ENCODE measurements at regions not wholly inside any gene's neighbourhood (a gene's known extent, or its start where the extent isn't known, plus 50 kb on each side); places are given as distances from the start of the nearest gene placed in this dataset.

DNA sequence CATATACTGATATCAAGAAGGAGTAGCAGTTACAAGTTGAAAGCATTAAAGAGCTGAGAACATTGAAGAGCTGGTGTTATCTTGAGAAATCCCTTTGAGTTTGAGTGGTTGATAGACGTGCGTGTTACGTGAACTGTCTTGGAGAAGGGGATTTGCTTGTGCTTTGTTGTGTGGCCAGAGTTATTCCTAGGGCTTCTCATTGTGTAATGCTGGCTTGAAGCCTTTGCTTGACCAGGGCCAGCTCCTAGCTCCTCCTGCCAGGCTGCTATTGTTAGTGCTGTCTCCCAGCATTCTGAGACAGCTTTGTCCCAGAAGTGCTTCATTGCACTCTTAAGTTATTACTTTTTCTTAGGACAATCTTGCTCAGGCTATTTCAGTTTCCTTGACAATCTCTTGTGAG lies 116.2 kb upstream of the KCNK2 start:
- TF ChIP-seq, protein P1, sequence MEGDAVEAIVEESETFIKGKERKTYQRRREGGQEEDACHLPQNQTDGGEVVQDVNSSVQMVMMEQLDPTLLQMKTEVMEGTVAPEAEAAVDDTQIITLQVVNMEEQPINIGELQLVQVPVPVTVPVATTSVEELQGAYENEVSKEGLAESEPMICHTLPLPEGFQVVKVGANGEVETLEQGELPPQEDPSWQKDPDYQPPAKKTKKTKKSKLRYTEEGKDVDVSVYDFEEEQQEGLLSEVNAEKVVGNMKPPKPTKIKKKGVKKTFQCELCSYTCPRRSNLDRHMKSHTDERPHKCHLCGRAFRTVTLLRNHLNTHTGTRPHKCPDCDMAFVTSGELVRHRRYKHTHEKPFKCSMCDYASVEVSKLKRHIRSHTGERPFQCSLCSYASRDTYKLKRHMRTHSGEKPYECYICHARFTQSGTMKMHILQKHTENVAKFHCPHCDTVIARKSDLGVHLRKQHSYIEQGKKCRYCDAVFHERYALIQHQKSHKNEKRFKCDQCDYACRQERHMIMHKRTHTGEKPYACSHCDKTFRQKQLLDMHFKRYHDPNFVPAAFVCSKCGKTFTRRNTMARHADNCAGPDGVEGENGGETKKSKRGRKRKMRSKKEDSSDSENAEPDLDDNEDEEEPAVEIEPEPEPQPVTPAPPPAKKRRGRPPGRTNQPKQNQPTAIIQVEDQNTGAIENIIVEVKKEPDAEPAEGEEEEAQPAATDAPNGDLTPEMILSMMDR (IDR thresholded peaks at IDR 0.05) = no peak
- no peak for TF ChIP-seq POLR2A (IDR thresholded peaks at IDR 0.05)

Measured in heart left ventricle (tissue), 13 donors.